Thymus (tissue), 11 donors: ENCODE measurements at regions not wholly inside any gene's neighbourhood (a gene's known extent, or its start where the extent isn't known, plus 50 kb on each side); places are given as distances from the start of the nearest gene placed in this dataset.

Source experiments
- DNase-seq, 9 donors: peaks; one replicate each; pipeline ENCODE4 v3.0.0-alpha.2; 2013; ENCODE audit warnings: low spot score in 9 of 9, low read depth in 6 of 9, missing footprints in 1 of 9
- H3K27ac ChIP-seq, 2 donors: one replicate each; pipeline ENCODE4 v1.5.1; 2013; ENCODE audit warnings: control low read depth in 1 of 2, low read depth in 1 of 2, low read length in 1 of 2, mild to moderate bottlenecking in 1 of 2, moderate library complexity in 1 of 2
- H3K27me3 ChIP-seq, 2 donors: one replicate each; pipeline ENCODE4 v1.5.1; 2013; ENCODE audit warnings: low read length in 1 of 2; ENCODE audit not compliant: control insufficient read depth in 2 of 2, insufficient read depth in 1 of 2
- H3K36me3 ChIP-seq, 2 donors: one replicate each; pipeline ENCODE4 v1.5.1; 2013; ENCODE audit warnings: low read length in 1 of 2, mild to moderate bottlenecking in 1 of 2, moderate library complexity in 1 of 2; ENCODE audit not compliant: control insufficient read depth in 2 of 2, insufficient read depth in 2 of 2
- H3K4me1 ChIP-seq, 2 donors: one replicate each; pipeline ENCODE4 v1.5.1; 2013; ENCODE audit warnings: low read length in 2 of 2; ENCODE audit not compliant: control insufficient read depth in 2 of 2, insufficient read depth in 2 of 2
- H3K4me3 ChIP-seq, 2 donors: one replicate each; pipeline ENCODE4 v1.5.1; 2013; ENCODE audit warnings: low read length in 2 of 2, control low read depth in 1 of 2, mild to moderate bottlenecking in 1 of 2
- H3K9me3 ChIP-seq, 2 donors: one replicate each; pipeline ENCODE4 v1.5.1; 2013; ENCODE audit warnings: low read length in 1 of 2, mild to moderate bottlenecking in 1 of 2; ENCODE audit not compliant: control insufficient read depth in 2 of 2, insufficient read depth in 1 of 2
- WGBS: extraction: QIAGEN DNeasy Blood & Tissue Kit; methylation state at CpG from one replicate; pipeline ENCODE4 v1.1.7; 2013; 5-methylcytosine and 5-hydroxymethylcytosine counted together
- donor health status: healthy.

- no peaks in the 10 kb centered on the region for H3K36me3 ChIP-seq
- H3K4me1 ChIP-seq: no peaks in the 10 kb centered on the region
- peaks cover 5 to 8% of the 10 kb centered on the region in 2 donors for H3K27me3 ChIP-seq
- no peak for DNase-seq
- no peak overlapping the region for H3K27ac ChIP-seq
- no peak overlapping the region for H3K4me3 ChIP-seq
- 89% methylated on average over 6 of the region's 6 CpGs for WGBS
- no peaks in the 10 kb centered on the region for H3K9me3 ChIP-seq
Measured at GRCh38 chr21:38668541-38668940, 137.2 kb upstream of the ETS2 start.

- H3K4me1 ChIP-seq: no peaks in the 10 kb centered on the region
- 90% methylated on average over 6 of the region's 6 CpGs for WGBS
- peak in 3 of 9 donors; percentile 3 to 28 (median 13) for DNase-seq
- no peaks in the 10 kb centered on the region for H3K9me3 ChIP-seq
- no peaks in the 10 kb centered on the region for H3K36me3 ChIP-seq
- no peak overlapping the region for H3K4me3 ChIP-seq
- peaks cover 3 to 5% of the 10 kb centered on the region in 2 donors for H3K27me3 ChIP-seq
- H3K27ac ChIP-seq: no peak overlapping the region
Measured at GRCh38 chr21:38669186-38669585, 136.5 kb upstream of the ETS2 start.

DNA sequence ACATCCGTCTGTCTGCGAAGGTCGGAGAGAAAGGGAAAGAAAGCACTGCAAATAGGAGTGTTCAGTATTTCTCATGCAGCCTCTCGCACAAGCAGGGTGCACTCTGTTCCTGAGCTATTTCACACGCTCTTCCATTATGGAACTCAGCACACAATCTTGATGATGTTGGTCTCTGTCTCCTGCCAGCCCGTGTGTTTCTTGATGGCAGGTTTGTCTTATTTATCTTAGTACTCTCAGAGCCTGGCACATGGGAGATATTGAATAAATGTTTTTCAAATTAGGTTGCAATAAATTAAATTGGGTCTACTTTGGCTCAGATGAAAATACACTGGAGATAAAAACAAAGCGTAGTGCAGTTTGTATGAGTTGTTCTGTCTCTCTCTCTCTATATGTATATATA is 134.9 kb upstream of the ETS2 start:
- no peak overlapping the region for H3K27ac ChIP-seq
- H3K27me3 ChIP-seq: no peaks in the 10 kb centered on the region
- 96% methylated on average over 7 of the region's 7 CpGs for WGBS
- no peak overlapping the region for H3K4me3 ChIP-seq
- no peak for DNase-seq
- no peaks in the 10 kb centered on the region for H3K9me3 ChIP-seq
- H3K36me3 ChIP-seq: no peaks in the 10 kb centered on the region
- peaks cover 0 to 2% of the 10 kb centered on the region in 2 donors for H3K4me1 ChIP-seq

- no peak overlapping the region for H3K27ac ChIP-seq
- no peaks in the 10 kb centered on the region for H3K9me3 ChIP-seq
- peaks cover 0 to 2% of the 10 kb centered on the region in 2 donors for H3K4me1 ChIP-seq
- DNase-seq: no peak
- no peaks in the 10 kb centered on the region for H3K36me3 ChIP-seq
- no peaks in the 10 kb centered on the region for H3K27me3 ChIP-seq
- H3K4me3 ChIP-seq: no peak overlapping the region
- 94% methylated on average over 6 of the region's 6 CpGs for WGBS
Measured at GRCh38 chr21:38671773-38672172, 134.0 kb upstream of the ETS2 start.

GRCh38 chr21:38675182-38675824 is 130.4 kb upstream of the ETS2 start:
- DNase-seq: no peak
- peaks cover 0 to 2% of the 10 kb centered on the region in 2 donors for H3K4me1 ChIP-seq
- H3K36me3 ChIP-seq: no peaks in the 10 kb centered on the region
- no peak overlapping the region for H3K4me3 ChIP-seq
- no peaks in the 10 kb centered on the region for H3K27me3 ChIP-seq
- 95% methylated on average over 22 of the region's 22 CpGs for WGBS
- no peaks in the 10 kb centered on the region for H3K9me3 ChIP-seq
- H3K27ac ChIP-seq: no peak overlapping the region

DNA sequence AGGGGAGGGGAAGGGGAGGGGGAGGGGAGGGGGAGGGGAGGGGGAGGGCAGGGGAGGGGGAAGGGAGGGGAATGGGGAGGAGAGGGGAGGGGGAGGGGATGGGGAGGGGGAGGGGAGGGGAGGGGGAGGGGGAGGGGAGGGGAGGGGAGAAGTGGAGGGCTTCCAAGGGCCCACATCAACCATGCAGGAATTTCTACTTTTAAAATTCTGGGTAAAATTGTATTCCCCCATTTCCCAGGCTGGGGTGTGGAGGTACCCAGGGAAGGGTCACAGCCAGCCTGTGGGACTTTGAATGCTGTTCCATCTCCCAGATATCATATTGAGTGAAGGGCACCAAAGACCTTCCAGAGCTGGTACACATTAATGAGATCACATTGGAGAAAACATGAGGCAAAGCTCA is 126.9 kb upstream of the ETS2 start:
- H3K4me1 ChIP-seq: peaks cover 0 to 2% of the 10 kb centered on the region in 2 donors
- H3K27me3 ChIP-seq: no peaks in the 10 kb centered on the region
- no peak for DNase-seq
- no peaks in the 10 kb centered on the region for H3K36me3 ChIP-seq
- no peaks in the 10 kb centered on the region for H3K9me3 ChIP-seq
- no peak overlapping the region for H3K4me3 ChIP-seq
- H3K27ac ChIP-seq: no peak overlapping the region

GRCh38 chr21:38679534-38679933 is 126.2 kb upstream of the ETS2 start:
- H3K27me3 ChIP-seq: no peaks in the 10 kb centered on the region
- 81% methylated on average over 4 of the region's 4 CpGs for WGBS
- H3K9me3 ChIP-seq: no peaks in the 10 kb centered on the region
- peaks cover 0 to 2% of the 10 kb centered on the region in 2 donors for H3K4me1 ChIP-seq
- DNase-seq: no peak
- no peaks in the 10 kb centered on the region for H3K36me3 ChIP-seq
- H3K4me3 ChIP-seq: no peak overlapping the region
- H3K27ac ChIP-seq: no peak overlapping the region

DNA sequence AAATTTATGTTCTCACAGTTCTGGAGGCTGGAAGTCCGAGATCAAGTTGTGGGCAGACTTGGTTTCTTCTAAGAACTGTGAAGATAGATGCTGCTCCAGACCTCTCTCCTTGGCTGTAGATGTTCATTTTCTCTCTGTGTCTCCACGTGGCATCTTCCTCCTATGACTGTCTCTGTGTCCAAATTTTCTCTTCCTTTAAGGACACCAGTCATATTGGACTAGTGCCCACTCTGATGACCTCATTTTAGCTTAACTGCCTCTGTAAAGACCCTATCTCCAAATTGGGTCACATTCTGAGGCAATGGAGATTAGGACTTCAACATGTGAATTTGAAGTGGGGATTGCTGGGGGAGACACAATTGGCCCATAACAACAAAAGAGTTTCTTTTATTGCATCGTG is 125.3 kb upstream of the ETS2 start:
- WGBS: 95% methylated on average over 3 of the region's 3 CpGs
- Histone ChIP-seq H3K4me1 (peaks cover 0 to under 1% of the 10 kb centered on the region in 2 donors), H3K36me3 (no peaks in the 10 kb centered on the region), H3K27ac (no peak overlapping the region), H3K27me3 (no peaks in the 10 kb centered on the region), H3K9me3 (no peaks in the 10 kb centered on the region), H3K4me3 (no peak overlapping the region)
- no peak for DNase-seq

DNA sequence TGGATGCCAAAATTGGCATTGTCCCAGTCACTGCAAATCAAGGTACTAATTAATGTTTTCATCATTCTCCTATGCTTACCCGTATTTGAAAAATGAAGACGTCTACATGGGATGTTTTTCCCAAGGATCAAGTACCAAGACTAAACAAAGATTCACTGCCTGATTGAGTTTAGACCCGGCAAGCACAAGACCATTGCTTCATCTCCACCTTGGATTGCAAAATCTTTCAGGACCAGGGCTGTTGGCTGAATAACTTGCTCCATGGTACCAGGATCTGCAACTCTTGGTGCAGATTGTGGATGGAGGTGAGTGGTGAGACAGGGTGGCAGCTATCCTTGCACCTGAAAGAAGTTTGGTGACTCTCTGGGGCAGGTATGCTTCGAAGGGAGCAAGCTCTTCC is 122.5 kb upstream of the ETS2 start:
- H3K4me3 ChIP-seq: no peak overlapping the region
- H3K27me3 ChIP-seq: no peaks in the 10 kb centered on the region
- no peaks in the 10 kb centered on the region for H3K4me1 ChIP-seq
- no peak for DNase-seq
- H3K27ac ChIP-seq: no peak overlapping the region
- 88% methylated on average over 4 of the region's 4 CpGs for WGBS
- no peaks in the 10 kb centered on the region for H3K9me3 ChIP-seq
- H3K36me3 ChIP-seq: no peaks in the 10 kb centered on the region
